H9 (cell line): ENCODE measurements at regions not wholly inside any gene's neighbourhood (a gene's known extent, or its start where the extent isn't known, plus 50 kb on each side); places are given as distances from the start of the nearest gene placed in this dataset.

ENCODE experiments used
- DNase-seq: peaks from one replicate; pipeline ENCODE4 v3.0.0-alpha.2; 2017
- H2AFZ ChIP-seq: one replicate; pipeline ENCODE4 v1.6.1; 2013; ENCODE audit warnings: mild to moderate bottlenecking, low read length, control low read depth, moderate library complexity
- H2AK5ac ChIP-seq: 2 replicates; pipeline ENCODE4 v1.6.1; 2013; ENCODE audit warnings: low read length, control low read depth, mixed read lengths; ENCODE audit not compliant: insufficient read length
- H2BK120ac ChIP-seq: one replicate; pipeline ENCODE4 v1.6.1; 2013; ENCODE audit warnings: low read depth, mild to moderate bottlenecking, low read length, control low read depth, inconsistent platforms; ENCODE audit not compliant: poor library complexity, severe bottlenecking
- H2BK12ac ChIP-seq: 2 replicates; pipeline ENCODE4 v1.6.1; 2013; ENCODE audit warnings: low read length, control low read depth, mixed read lengths, low read depth; ENCODE audit not compliant: insufficient read length
- H2BK15ac ChIP-seq: 2 replicates; pipeline ENCODE4 v1.6.1; 2013; ENCODE audit warnings: low read depth, low read length, control low read depth
- H2BK20ac ChIP-seq: one replicate; pipeline ENCODE4 v1.6.1; 2013; ENCODE audit warnings: low read depth, mild to moderate bottlenecking, low read length, control low read depth, inconsistent platforms; ENCODE audit not compliant: poor library complexity, severe bottlenecking
- H2BK5ac ChIP-seq: 2 replicates; pipeline ENCODE4 v1.6.1; 2013; ENCODE audit warnings: low read length, control low read depth, mixed read lengths; ENCODE audit not compliant: insufficient read length
- H3K14ac ChIP-seq: 2 replicates; pipeline ENCODE4 v1.6.1; 2013; ENCODE audit warnings: low read length, control low read depth; ENCODE audit not compliant: insufficient read depth
- H3K18ac ChIP-seq: 2 replicates; pipeline ENCODE4 v1.6.1; 2013; ENCODE audit warnings: low read depth, mild to moderate bottlenecking, mixed read lengths, low read length, control low read depth; ENCODE audit not compliant: insufficient read length
- H3K23ac ChIP-seq: 2 replicates; pipeline ENCODE4 v1.6.1; 2013; ENCODE audit warnings: low read length, control low read depth, mixed read lengths, low read depth; ENCODE audit not compliant: insufficient read length
- H3K23me2 ChIP-seq: 2 replicates; pipeline ENCODE4 v1.6.1; 2013; ENCODE audit warnings: low read depth, mild to moderate bottlenecking, mixed read lengths, low read length, control low read depth; ENCODE audit not compliant: insufficient read length, poor library complexity, severe bottlenecking
- H3K27ac ChIP-seq: 2 replicates; pipeline ENCODE4 v1.5.1; 2013; ENCODE audit warnings: low read length, control low read depth, mixed read lengths, low read depth; ENCODE audit not compliant: insufficient read length
- H3K27me3 ChIP-seq: 2 replicates; pipeline ENCODE4 v1.6.1; 2013; ENCODE audit warnings: low read length, control low read depth, inconsistent platforms; ENCODE audit not compliant: insufficient read depth
- H3K4ac ChIP-seq: 2 replicates; pipeline ENCODE4 v1.6.1; 2013; ENCODE audit warnings: low read depth, mild to moderate bottlenecking, control low read depth, inconsistent platforms, low read length, moderate library complexity
- H3K4me1 ChIP-seq: 2 replicates; pipeline ENCODE4 v1.6.1; 2013; ENCODE audit warnings: low read length, control low read depth, inconsistent platforms; ENCODE audit not compliant: insufficient read depth
- H3K4me2 ChIP-seq: 2 replicates; pipeline ENCODE4 v1.6.1; 2013; ENCODE audit warnings: low read length, control low read depth, mixed read lengths; ENCODE audit not compliant: insufficient read length, insufficient read depth
- H3K56ac ChIP-seq: 2 replicates; pipeline ENCODE4 v1.6.1; 2013; ENCODE audit warnings: low read depth, mild to moderate bottlenecking, mixed read lengths, low read length, control low read depth; ENCODE audit not compliant: insufficient read length
- H3K79me1 ChIP-seq: 2 replicates; pipeline ENCODE4 v1.6.1; 2013; ENCODE audit warnings: low read depth, mild to moderate bottlenecking, moderate library complexity, low read length, control low read depth, inconsistent platforms; ENCODE audit not compliant: insufficient read depth, poor library complexity, severe bottlenecking
- H3K79me2 ChIP-seq: 2 replicates; pipeline ENCODE4 v1.6.1; 2013; ENCODE audit warnings: low read length, control low read depth, inconsistent platforms; ENCODE audit not compliant: insufficient read depth
- H3K9ac ChIP-seq: 2 replicates; pipeline ENCODE4 v1.6.1; 2013; ENCODE audit warnings: low read length, control low read depth, mixed read lengths; ENCODE audit not compliant: insufficient read length; ENCODE audit errors: extremely low read depth
- H3K9me3 ChIP-seq: one replicate; pipeline ENCODE4 v1.6.1; 2013; ENCODE audit warnings: low read depth, low read length, inconsistent platforms; ENCODE audit not compliant: control insufficient read depth
- H3T11ph ChIP-seq: one replicate; pipeline ENCODE4 v1.6.1; 2013; ENCODE audit warnings: mild to moderate bottlenecking, low read length, control low read depth, inconsistent platforms
- H4K20me1 ChIP-seq: one replicate; pipeline ENCODE4 v1.6.1; 2013; ENCODE audit not compliant: control insufficient read depth, insufficient read length, insufficient read depth
- H4K5ac ChIP-seq: 2 replicates; pipeline ENCODE4 v1.6.1; 2013; ENCODE audit warnings: low read depth, mild to moderate bottlenecking, mixed read lengths, low read length, control low read depth; ENCODE audit not compliant: insufficient read length
- H4K8ac ChIP-seq: replicated peaks from 2 replicates; pipeline ENCODE4 v1.6.1; 2013; ENCODE audit warnings: low read length, control low read depth, mixed read lengths, low read depth; ENCODE audit not compliant: insufficient read length
- H4K91ac ChIP-seq: 2 replicates; pipeline ENCODE4 v1.6.1; 2013; ENCODE audit warnings: low read depth, mild to moderate bottlenecking, moderate library complexity, mixed read lengths, low read length, control low read depth; ENCODE audit not compliant: insufficient read length
- H3K27ac Mint-ChIP-seq, 3 experiments: 2 replicates in 2 of 3; 3 replicates in 1 of 3; pipeline ENCODE4 v1.8.0; 2020 to 2021; ENCODE audit warnings: mixed read lengths in 3 of 3, mild to moderate bottlenecking in 1 of 3, moderate library complexity in 1 of 3
- H3K27me3 Mint-ChIP-seq: 2 replicates; pipeline ENCODE4 v1.8.0; 2021; ENCODE audit warnings: low read depth, mild to moderate bottlenecking, moderate library complexity, mixed read lengths
- H3K36me3 Mint-ChIP-seq, 3 experiments: 2 replicates in 2 of 3; 3 replicates in 1 of 3; pipeline ENCODE4 v1.8.0; 2020 to 2021; ENCODE audit warnings: low read depth in 3 of 3, mixed read lengths in 3 of 3; ENCODE audit not compliant: insufficient read depth in 1 of 3
- H3K4me1 Mint-ChIP-seq, 2 experiments: 2 replicates each; pipeline ENCODE4 v1.8.0; 2020; ENCODE audit warnings: mixed read lengths in 2 of 2
- H3K4me3 Mint-ChIP-seq, 2 experiments: 2 replicates in 1 of 2; 3 replicates in 1 of 2; pipeline ENCODE4 v1.8.0; 2020 to 2021; ENCODE audit warnings: mild to moderate bottlenecking in 2 of 2, mixed read lengths in 2 of 2, moderate library complexity in 1 of 2
- H3K9me3 Mint-ChIP-seq, 2 experiments: 2 replicates in 1 of 2; 3 replicates in 1 of 2; pipeline ENCODE4 v1.8.0; 2020; ENCODE audit warnings: mild to moderate bottlenecking in 2 of 2, mixed read lengths in 2 of 2, moderate library complexity in 1 of 2
- WGBS: extraction: QIAGEN DNeasy Blood & Tissue Kit; methylation state at CpG from one replicate; pipeline ENCODE4 v1.1.7; 2013; ENCODE audit warnings: missing lambda C conversion rate, low lambda C conversion rate, mixed read lengths; ENCODE audit not compliant: insufficient read length; ENCODE audit errors: extremely low coverage; 5-methylcytosine and 5-hydroxymethylcytosine counted together
- TF ChIP-seq, protein P1 (sequence below): fragments of 200-600 bp; sonication (generic); conservative IDR thresholded peaks from 3 replicates; pipeline ENCODE4 v1.8.0; 2021; ENCODE audit warnings: antibody characterized with exemption, mild to moderate bottlenecking

DNA sequence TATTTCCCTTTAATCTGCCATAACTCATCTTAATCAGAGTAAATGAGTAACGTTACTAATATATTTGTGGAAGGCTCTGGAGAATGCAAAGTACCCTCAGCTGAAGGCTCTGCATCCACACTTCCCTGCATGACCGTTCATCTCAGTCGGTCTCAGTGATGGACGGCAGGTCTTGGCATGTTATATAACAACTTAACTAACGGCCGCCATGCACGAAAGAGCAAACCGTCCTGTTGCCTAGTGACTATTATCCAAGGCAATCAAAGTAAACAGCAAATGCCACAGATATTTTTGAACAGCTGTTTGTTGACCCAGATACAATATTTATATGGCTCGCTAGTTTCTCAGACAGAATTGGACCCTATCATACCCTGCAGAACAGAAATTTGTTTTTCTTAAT is 194.9 kb upstream of the SMLR1 start:
- Mint-ChIP-seq H3K4me3 (no peak overlapping the region), H3K4me1 (peaks cover 13 to 16% of the 10 kb centered on the region in 2 experiments), H3K9me3 (peaks cover 0 to 4% of the 10 kb centered on the region in 2 experiments; a peak in 3 of 5 replicates), H3K27me3 (peaks cover 20% of the 10 kb centered on the region), H3K36me3 (no peaks in the 10 kb centered on the region), H3K27ac (no peak overlapping the region)
- no peak overlapping the region for H3K56ac ChIP-seq
- H2BK20ac ChIP-seq: no peak overlapping the region
- no peak overlapping the region for H2BK12ac ChIP-seq
- H4K20me1 ChIP-seq: no peaks in the 10 kb centered on the region
- H3K23me2 ChIP-seq: no peaks in the 10 kb centered on the region
- no peaks in the 10 kb centered on the region for H3K79me2 ChIP-seq
- DNase-seq: no peak
- 0 out of 2 replicates have a peak, but pooled peaks cover 2% of the 10 kb centered on the region for H3K4me1 ChIP-seq
- H3K27ac ChIP-seq: no peak overlapping the region
- no peak overlapping the region for H4K91ac ChIP-seq
- H3T11ph ChIP-seq: no peak overlapping the region
- H3K14ac ChIP-seq: no peak overlapping the region
- H4K8ac ChIP-seq: no peak overlapping the region
- H3K23ac ChIP-seq: no peak overlapping the region
- no peaks in the 10 kb centered on the region for H3K27me3 ChIP-seq
- no CpG with 5 or more reads among the region's 9 CpGs for WGBS
- H3K9me3 ChIP-seq: no peaks in the 10 kb centered on the region
- no peak overlapping the region for H2BK120ac ChIP-seq
- no peak overlapping the region for H2AK5ac ChIP-seq
- no peak overlapping the region for H2AFZ ChIP-seq
- H2BK5ac ChIP-seq: no peak overlapping the region
- no peaks in the 10 kb centered on the region for H3K79me1 ChIP-seq
- no peak overlapping the region for H3K18ac ChIP-seq
- no peak overlapping the region for H2BK15ac ChIP-seq
- no peak overlapping the region for H3K4ac ChIP-seq
- no peak overlapping the region for H4K5ac ChIP-seq
- no peak overlapping the region for H3K4me2 ChIP-seq
- TF ChIP-seq, protein P1, sequence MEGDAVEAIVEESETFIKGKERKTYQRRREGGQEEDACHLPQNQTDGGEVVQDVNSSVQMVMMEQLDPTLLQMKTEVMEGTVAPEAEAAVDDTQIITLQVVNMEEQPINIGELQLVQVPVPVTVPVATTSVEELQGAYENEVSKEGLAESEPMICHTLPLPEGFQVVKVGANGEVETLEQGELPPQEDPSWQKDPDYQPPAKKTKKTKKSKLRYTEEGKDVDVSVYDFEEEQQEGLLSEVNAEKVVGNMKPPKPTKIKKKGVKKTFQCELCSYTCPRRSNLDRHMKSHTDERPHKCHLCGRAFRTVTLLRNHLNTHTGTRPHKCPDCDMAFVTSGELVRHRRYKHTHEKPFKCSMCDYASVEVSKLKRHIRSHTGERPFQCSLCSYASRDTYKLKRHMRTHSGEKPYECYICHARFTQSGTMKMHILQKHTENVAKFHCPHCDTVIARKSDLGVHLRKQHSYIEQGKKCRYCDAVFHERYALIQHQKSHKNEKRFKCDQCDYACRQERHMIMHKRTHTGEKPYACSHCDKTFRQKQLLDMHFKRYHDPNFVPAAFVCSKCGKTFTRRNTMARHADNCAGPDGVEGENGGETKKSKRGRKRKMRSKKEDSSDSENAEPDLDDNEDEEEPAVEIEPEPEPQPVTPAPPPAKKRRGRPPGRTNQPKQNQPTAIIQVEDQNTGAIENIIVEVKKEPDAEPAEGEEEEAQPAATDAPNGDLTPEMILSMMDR: no peak
- no peak overlapping the region for H3K9ac ChIP-seq
